ENCODE measurements at regions not wholly inside any gene's neighbourhood (a gene's known extent, or its start where the extent isn't known, plus 50 kb on each side); places are given as distances from the start of the nearest gene placed in this dataset.

DNA sequence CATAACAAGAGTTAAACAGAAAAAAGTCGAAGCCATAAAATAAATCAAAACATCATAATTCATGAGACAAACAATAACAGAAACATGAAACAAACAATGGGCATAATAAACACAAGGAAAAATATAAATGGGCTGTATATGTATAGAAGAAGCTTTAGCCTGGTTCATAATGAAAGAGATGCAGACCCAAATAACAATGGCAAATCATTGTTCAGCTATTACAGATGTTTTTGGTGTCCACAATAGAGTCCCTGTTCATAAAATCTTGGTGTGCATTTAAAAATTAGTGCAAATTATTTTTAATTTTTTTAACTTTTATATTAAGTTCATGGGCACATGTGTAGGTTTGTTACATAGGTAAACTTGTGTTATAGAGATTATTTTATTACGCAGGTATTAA, 1185.9 kb upstream of the B3GALT2 start:
- no peaks in the 10 kb centered on the region for H3K36me3 ChIP-seq (replicated peaks; ENCODE audit: insufficient read depth, low read depth)
- H3K79me2 ChIP-seq, result no peaks in the 10 kb centered on the region
- H3K4me2 ChIP-seq, result no peak overlapping the region
- H3K27me3 ChIP-seq, result no peaks in the 10 kb centered on the region
- H3K27ac ChIP-seq, result no peak overlapping the region
- H3K9me3 ChIP-seq (ENCODE audit: low read depth), result no peaks in the 10 kb centered on the region
- H3K4me1 ChIP-seq (ENCODE audit: insufficient read depth), result no peaks in the 10 kb centered on the region
- 71% methylated on average over 2 of the region's 2 CpGs for WGBS (ENCODE audit: low lambda C conversion rate, missing lambda C conversion rate)
- H3K4me3 ChIP-seq, result no peak overlapping the region
- H2AFZ ChIP-seq, result no peak overlapping the region
- TF ChIP-seq EZH2phosphoT487 (IDR thresholded peaks at IDR 0.05; ENCODE audit: low read depth, severe bottlenecking, unreplicated experiment), result no peak
- TF ChIP-seq EZH2 (IDR thresholded peaks at IDR 0.05; ENCODE audit: borderline replicate concordance), result no peak
- TF ChIP-seq, protein P1, sequence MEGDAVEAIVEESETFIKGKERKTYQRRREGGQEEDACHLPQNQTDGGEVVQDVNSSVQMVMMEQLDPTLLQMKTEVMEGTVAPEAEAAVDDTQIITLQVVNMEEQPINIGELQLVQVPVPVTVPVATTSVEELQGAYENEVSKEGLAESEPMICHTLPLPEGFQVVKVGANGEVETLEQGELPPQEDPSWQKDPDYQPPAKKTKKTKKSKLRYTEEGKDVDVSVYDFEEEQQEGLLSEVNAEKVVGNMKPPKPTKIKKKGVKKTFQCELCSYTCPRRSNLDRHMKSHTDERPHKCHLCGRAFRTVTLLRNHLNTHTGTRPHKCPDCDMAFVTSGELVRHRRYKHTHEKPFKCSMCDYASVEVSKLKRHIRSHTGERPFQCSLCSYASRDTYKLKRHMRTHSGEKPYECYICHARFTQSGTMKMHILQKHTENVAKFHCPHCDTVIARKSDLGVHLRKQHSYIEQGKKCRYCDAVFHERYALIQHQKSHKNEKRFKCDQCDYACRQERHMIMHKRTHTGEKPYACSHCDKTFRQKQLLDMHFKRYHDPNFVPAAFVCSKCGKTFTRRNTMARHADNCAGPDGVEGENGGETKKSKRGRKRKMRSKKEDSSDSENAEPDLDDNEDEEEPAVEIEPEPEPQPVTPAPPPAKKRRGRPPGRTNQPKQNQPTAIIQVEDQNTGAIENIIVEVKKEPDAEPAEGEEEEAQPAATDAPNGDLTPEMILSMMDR (IDR thresholded peaks at IDR 0.05; ENCODE audit: poor library complexity), result no peak
- no peaks in the 10 kb centered on the region for H3K9me2 ChIP-seq (replicated peaks; ENCODE audit: insufficient read depth)
- no peaks in the 10 kb centered on the region for H4K20me1 ChIP-seq (ENCODE audit: insufficient read depth, poor library complexity, severe bottlenecking)
- DNase-seq (ENCODE audit: low spot score), result no peak

GRCh38 chr1:194369622-194370021, 1183.2 kb upstream of the B3GALT2 start:
- Histone ChIP-seq H2AFZ (no peak overlapping the region), H3K9me2 (replicated peaks; ENCODE audit: insufficient read depth) (no peaks in the 10 kb centered on the region), H3K36me3 (replicated peaks; ENCODE audit: insufficient read depth, low read depth) (no peaks in the 10 kb centered on the region), H3K4me3 (no peak overlapping the region), H3K79me2 (no peaks in the 10 kb centered on the region), H4K20me1 (ENCODE audit: insufficient read depth, poor library complexity, severe bottlenecking) (no peaks in the 10 kb centered on the region), H3K4me1 (ENCODE audit: insufficient read depth) (no peaks in the 10 kb centered on the region), H3K9me3 (ENCODE audit: low read depth) (no peaks in the 10 kb centered on the region), H3K27ac (no peak overlapping the region), H3K4me2 (no peak overlapping the region), H3K27me3 (no peaks in the 10 kb centered on the region)
- no peak for DNase-seq (ENCODE audit: low spot score)
- 93% methylated on average over 1 of the region's 1 CpG for WGBS (ENCODE audit: low lambda C conversion rate, missing lambda C conversion rate)
- TF ChIP-seq EZH2phosphoT487 (IDR thresholded peaks at IDR 0.05; ENCODE audit: low read depth, severe bottlenecking, unreplicated experiment) (no peak), EZH2 (IDR thresholded peaks at IDR 0.05; ENCODE audit: borderline replicate concordance) (no peak)
- TF ChIP-seq, protein P1 (IDR thresholded peaks at IDR 0.05; ENCODE audit: poor library complexity), result no peak

GRCh38 chr1:194369060-194369459, 1182.6 kb upstream of the B3GALT2 start:
- no peaks in the 10 kb centered on the region for H3K27me3 ChIP-seq
- H3K4me3 ChIP-seq, result no peak overlapping the region
- no peak overlapping the region for H3K27ac ChIP-seq
- no peak overlapping the region for H3K4me2 ChIP-seq
- no peak overlapping the region for H2AFZ ChIP-seq
- H3K9me2 ChIP-seq (replicated peaks; ENCODE audit: insufficient read depth), result no peaks in the 10 kb centered on the region
- H4K20me1 ChIP-seq (ENCODE audit: insufficient read depth, poor library complexity, severe bottlenecking), result no peaks in the 10 kb centered on the region
- TF ChIP-seq, protein P1 (IDR thresholded peaks at IDR 0.05; ENCODE audit: poor library complexity), result no peak
- TF ChIP-seq EZH2 (IDR thresholded peaks at IDR 0.05; ENCODE audit: borderline replicate concordance) (no peak), EZH2phosphoT487 (IDR thresholded peaks at IDR 0.05; ENCODE audit: low read depth, severe bottlenecking, unreplicated experiment) (no peak)
- H3K79me2 ChIP-seq, result no peaks in the 10 kb centered on the region
- no peak for DNase-seq (ENCODE audit: low spot score)
- H3K4me1 ChIP-seq (ENCODE audit: insufficient read depth), result no peaks in the 10 kb centered on the region
- no peaks in the 10 kb centered on the region for H3K36me3 ChIP-seq (replicated peaks; ENCODE audit: insufficient read depth, low read depth)
- H3K9me3 ChIP-seq (ENCODE audit: low read depth), result no peaks in the 10 kb centered on the region

DNA sequence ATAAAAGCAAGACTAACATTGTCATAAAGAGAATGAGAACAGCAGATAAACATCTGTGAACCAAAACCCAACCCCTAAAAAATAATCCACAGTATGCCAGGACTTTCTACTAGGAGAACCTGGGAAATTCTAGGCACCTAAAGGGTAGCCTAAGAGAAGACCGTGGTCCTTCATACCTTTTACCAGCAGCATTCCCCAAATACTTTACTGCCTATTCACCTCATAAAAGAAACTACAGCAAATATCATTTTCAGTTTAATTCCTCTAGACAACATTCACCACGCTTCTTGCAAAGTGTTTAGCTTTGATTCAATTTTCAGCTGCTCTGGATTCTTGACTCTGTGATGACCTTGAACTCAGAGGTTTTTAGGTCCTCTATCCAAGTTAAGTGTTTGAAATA, 1180.7 kb upstream of the B3GALT2 start:
- Histone ChIP-seq H3K27ac (no peak overlapping the region), H3K36me3 (replicated peaks; ENCODE audit: insufficient read depth, low read depth) (no peaks in the 10 kb centered on the region), H3K79me2 (no peaks in the 10 kb centered on the region), H4K20me1 (ENCODE audit: insufficient read depth, poor library complexity, severe bottlenecking) (no peaks in the 10 kb centered on the region), H3K4me1 (ENCODE audit: insufficient read depth) (no peaks in the 10 kb centered on the region), H3K9me3 (ENCODE audit: low read depth) (no peaks in the 10 kb centered on the region), H3K9me2 (replicated peaks; ENCODE audit: insufficient read depth) (no peaks in the 10 kb centered on the region), H3K4me3 (no peak overlapping the region), H2AFZ (no peak overlapping the region), H3K27me3 (no peaks in the 10 kb centered on the region), H3K4me2 (no peak overlapping the region)
- no peak for DNase-seq (ENCODE audit: low spot score)
- WGBS (ENCODE audit: low lambda C conversion rate, missing lambda C conversion rate), result 67% methylated on average over 2 of the region's 2 CpGs
- TF ChIP-seq EZH2 (IDR thresholded peaks at IDR 0.05; ENCODE audit: borderline replicate concordance) (no peak), EZH2phosphoT487 (IDR thresholded peaks at IDR 0.05; ENCODE audit: low read depth, severe bottlenecking, unreplicated experiment) (no peak)
- TF ChIP-seq, protein P1 (IDR thresholded peaks at IDR 0.05; ENCODE audit: poor library complexity), result no peak
